ENCODE measurements at regions not wholly inside any gene's neighbourhood (a gene's known extent, or its start where the extent isn't known, plus 50 kb on each side); places are given as distances from the start of the nearest gene placed in this dataset.
A peak's percentile ranks its signal among the peaks of the same experiment; 100 is the strongest.

GRCh38 chr2:61710711-61711110 lies 143.1 kb downstream of the FAM161A start:
- POLR2A ChIA-PET (ENCODE audit: partially characterized antibody), result interaction anchor here (0.9 kb wide), 1 partner anchor 40 kb away, joined by 3 read pairs; no protein-coding TSS in a partner anchor
- no peak for TF ChIP-seq NRF1 (IDR thresholded peaks at IDR 0.05; ENCODE audit: low read depth, low read length)
- no peak for TF ChIP-seq BRCA1 (IDR thresholded peaks at IDR 0.05; ENCODE audit: low read depth, low read length)
- no peak for TF ChIP-seq HDAC6 (IDR thresholded peaks at IDR 0.05; ENCODE audit: low read depth, low read length)
- TF ChIP-seq CHD1 (IDR thresholded peaks at IDR 0.05; ENCODE audit: low read depth, low read length), result no peak
- no peak for TF ChIP-seq POU5F1 (IDR thresholded peaks at IDR 0.05; ENCODE audit: low read depth, low read length)
- TF ChIP-seq RXRA (IDR thresholded peaks at IDR 0.05; ENCODE audit: insufficient read depth, low read depth, low read length), result no peak
- no peak for TF ChIP-seq USF2 (IDR thresholded peaks at IDR 0.05; ENCODE audit: low read length)
- no peak for TF ChIP-seq BACH1 (IDR thresholded peaks at IDR 0.05; ENCODE audit: low read length)
- no peak for TF ChIP-seq TCF12 (IDR thresholded peaks at IDR 0.05; ENCODE audit: low read depth, low read length)
- no peak for TF ChIP-seq SUZ12 (IDR thresholded peaks at IDR 0.05; ENCODE audit: low read length)
- no peak for TF ChIP-seq EGR1 (IDR thresholded peaks at IDR 0.05; ENCODE audit: borderline replicate concordance, low read depth, low read length)
- TF ChIP-seq SIRT6 (IDR thresholded peaks at IDR 0.05; ENCODE audit: low read length), result no peak
- TF ChIP-seq KDM4A (IDR thresholded peaks at IDR 0.05; ENCODE audit: low read depth, low read length, severe bottlenecking), result no peak
- no peak for TF ChIP-seq RNF2 (IDR thresholded peaks at IDR 0.05; ENCODE audit: borderline replicate concordance, low read depth, low read length, missing control alignments, poor library complexity, severe bottlenecking)

More at GRCh38 chr2:61710711-61711110, 143.1 kb downstream of the FAM161A start:
- Histone ChIP-seq H2BK15ac (ENCODE audit: low read length) (no peak overlapping the region), H3K14ac (ENCODE audit: insufficient read length) (no peak overlapping the region), H2AK5ac (ENCODE audit: low read depth, low read length) (no peak overlapping the region), H3K4me1 (replicated peaks in 1 of 4; ENCODE audit: control insufficient read depth in 3 of 4, insufficient read depth in 4 of 4, low read length in 3 of 4) (no peaks in the 10 kb centered on the region), H2BK20ac (ENCODE audit: low read length) (no peak overlapping the region), H4K5ac (ENCODE audit: insufficient read length, low read depth, low read length) (no peak overlapping the region), H3K36me3 (ENCODE audit: control insufficient read depth in 2 of 4, insufficient read depth in 4 of 4, low read length in 3 of 4) (no peaks in the 10 kb centered on the region), H3K27me3 (replicated peaks in 1 of 4; ENCODE audit: control insufficient read depth in 3 of 4, extremely low read depth in 1 of 4, insufficient read depth in 3 of 4, low read length in 3 of 4) (no peaks in the 10 kb centered on the region; a peak in 1 of 7 replicates), H3K79me1 (ENCODE audit: low read depth, low read length) (no peaks in the 10 kb centered on the region), H3K4me2 (ENCODE audit: insufficient read depth in 1 of 2, low read depth in 2 of 2, low read length in 2 of 2) (no peak overlapping the region), H3K23me2 (ENCODE audit: low read depth, low read length) (no peaks in the 10 kb centered on the region), H2AFZ (ENCODE audit: low read length) (peak overlapping the region; percentile 92), H3K56ac (replicated peaks; ENCODE audit: insufficient read length, low read depth, low read length) (no peak overlapping the region), H3K4me3 (ENCODE audit: extremely low read depth in 1 of 4, insufficient read depth in 2 of 4, low read depth in 3 of 4, low read length in 4 of 4) (no peak overlapping the region), H4K20me1 (replicated peaks in 1 of 2; ENCODE audit: control insufficient read depth in 1 of 2, insufficient read depth in 2 of 2, low read length in 2 of 2) (no peaks in the 10 kb centered on the region), H2BK12ac (ENCODE audit: low read depth, low read length) (no peak overlapping the region), H3K9me3 (ENCODE audit: insufficient read depth in 2 of 2, low read depth in 1 of 2, low read length in 1 of 2) (no peaks in the 10 kb centered on the region), H3K23ac (ENCODE audit: insufficient read length) (no peak overlapping the region), H3K79me2 (ENCODE audit: control insufficient read depth in 1 of 2, insufficient read depth in 2 of 2, low read length in 2 of 2) (no peaks in the 10 kb centered on the region), H4K8ac (ENCODE audit: extremely low read depth, insufficient read depth, low read length) (no peak overlapping the region), H3K4ac (replicated peaks; ENCODE audit: insufficient read length, low read depth, low read length) (no peak overlapping the region), H2BK120ac (replicated peaks; ENCODE audit: low read depth, low read length) (no peak overlapping the region), H4K91ac (replicated peaks; ENCODE audit: insufficient read length, low read length) (no peak overlapping the region), H3K27ac (ENCODE audit: low read depth, low read length) (no peak overlapping the region), H2BK5ac (ENCODE audit: low read depth, low read length) (no peak overlapping the region), H3K9ac (replicated peaks in 1 of 4; ENCODE audit: extremely low read depth in 1 of 4, low read depth in 3 of 4, low read length in 3 of 4) (no peak overlapping the region), H3K18ac (ENCODE audit: extremely low read depth, low read length) (no peak overlapping the region)
- DNase-seq (ENCODE audit: low read depth in 1 of 2, low spot score in 2 of 2) (peak in 1 of 2 experiments; percentile 27), FAIRE-seq (no peak)
- WGBS, 2 experiments (ENCODE audit: extremely low coverage in 1 of 2, insufficient coverage in 1 of 2, insufficient read length in 1 of 2, insufficient replicate concordance in 2 of 2, low coverage in 1 of 2, low lambda C conversion rate in 2 of 2, missing lambda C conversion rate in 1 of 2), result 97% methylated on average over 4 of the region's 4 CpGs; no CpG with 5 or more reads in 1 of the 2 experiments
- CTCF ChIA-PET (ENCODE audit: partially characterized antibody), result interaction anchor here (0.6 to 1.0 kb wide), 2 partner anchors 13 to 63 kb away, joined by 4 to 7 read pairs; no protein-coding TSS in a partner anchor

All from H1 (cell line).